H1 (cell line): ENCODE measurements at regions not wholly inside any gene's neighbourhood (a gene's known extent, or its start where the extent isn't known, plus 50 kb on each side); places are given as distances from the start of the nearest gene placed in this dataset.

Experiments used
- CHD7 ChIP-seq: fragments of 300-600 bp; sonication (generic); IDR thresholded peaks from 2 replicates; pipeline ENCODE4 v1.7.1; 2012; ENCODE audit warnings: low read length, moderate library complexity, mild to moderate bottlenecking, inconsistent platforms; ENCODE audit not compliant: insufficient replicate concordance
- CTCF ChIP-seq, 3 experiments: IDR thresholded peaks; 1 replicate in 2 of 3; 2 replicates in 1 of 3; pipeline versions ENCODE4 v1.5.1 to v1.6.1; 2011; ENCODE audit warnings: low read length in 3 of 3, mild to moderate bottlenecking in 3 of 3, inconsistent platforms in 2 of 3, low read depth in 1 of 3, moderate library complexity in 1 of 3; ENCODE audit not compliant: insufficient read depth in 1 of 3; ENCODE audit errors: control extremely low read depth in 1 of 3
- EGR1 ChIP-seq: IDR thresholded peaks from 2 replicates; pipeline ENCODE4 v1.6.1; 2011; ENCODE audit warnings: low read depth, low read length, borderline replicate concordance
- KDM1A ChIP-seq: fragments of 200-600, 300-600 bp; sonication (generic); IDR thresholded peaks from 2 replicates; pipeline ENCODE4 v1.7.1; 2016; ENCODE audit warnings: mild to moderate bottlenecking, low read length, borderline replicate concordance
- KDM5A ChIP-seq: fragments of 200-600 bp; IDR thresholded peaks from 2 replicates; pipeline ENCODE4 v1.7.1; 2012; ENCODE audit warnings: mild to moderate bottlenecking, low read length, inconsistent platforms, mixed read lengths
- RBBP5 ChIP-seq: IDR thresholded peaks from 2 replicates; pipeline ENCODE4 v1.7.1; 2012; ENCODE audit warnings: low read depth, mild to moderate bottlenecking, inconsistent platforms, low read length, moderate library complexity, borderline replicate concordance
- SIRT6 ChIP-seq: IDR thresholded peaks from one replicate; pipeline ENCODE4 v1.7.1; 2012; ENCODE audit warnings: low read length, inconsistent platforms
- TBP ChIP-seq: IDR thresholded peaks from 2 replicates; pipeline ENCODE4 v1.6.1; 2011; ENCODE audit warnings: low read depth, low read length, improper control_type of control experiment

DNA sequence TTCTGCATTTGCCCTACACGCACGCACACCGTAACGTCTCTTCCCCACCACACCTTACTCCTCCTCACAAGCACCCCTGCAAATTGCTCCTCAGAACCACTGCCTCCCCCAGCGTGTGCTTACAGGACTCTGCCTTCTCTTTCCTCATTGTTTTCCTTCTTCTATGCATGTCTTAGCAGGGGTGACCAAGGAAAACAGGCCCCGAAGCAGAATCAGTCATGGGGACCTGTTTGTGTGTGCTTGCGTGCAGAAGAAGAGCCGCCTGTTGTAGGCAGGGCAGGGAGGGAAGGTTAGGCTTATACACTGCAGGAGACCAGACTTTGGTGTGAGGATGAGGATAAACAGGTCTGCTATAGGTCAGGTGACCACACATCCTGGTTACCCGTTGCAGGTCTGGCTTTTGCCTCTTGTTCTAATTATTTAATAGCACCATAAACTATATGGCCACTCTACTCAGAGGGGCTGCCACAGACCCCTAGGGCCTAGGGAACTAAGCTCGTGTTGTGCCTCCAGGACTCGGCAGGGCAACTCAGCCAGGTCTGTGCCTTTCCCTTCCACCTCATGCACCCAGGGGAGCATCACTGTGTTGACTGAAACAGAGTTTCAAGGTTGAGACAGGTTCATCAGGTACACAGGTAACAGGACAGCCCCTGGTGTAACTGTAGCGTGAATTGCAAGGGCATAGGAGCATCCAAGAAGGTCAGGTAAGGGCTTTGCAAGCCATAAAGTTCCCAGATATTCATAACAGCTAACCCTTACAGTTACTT lies 60.8 kb upstream of the EPS8L3 start (continued):
- TF ChIP-seq CHD7 (no peak), EGR1 (no peak), KDM1A (no peak), KDM5A (no peak), TBP (no peak), CTCF (IDR thresholded peaks at IDR 0.05; ENCODE audit: control extremely low read depth in 1 of 3, insufficient read depth in 1 of 3, low read depth in 1 of 3, low read length in 3 of 3) (no peak), SIRT6 (no peak), RBBP5 (no peak)
